Stomach (tissue), 8 donors: ENCODE measurements at regions not wholly inside any gene's neighbourhood (a gene's known extent, or its start where the extent isn't known, plus 50 kb on each side); places are given as distances from the start of the nearest gene placed in this dataset.

Experiments used
- DNase-seq, 2 donors: peaks; one replicate each; pipeline versions ENCODE4 v3.0.0 to v3.0.0-alpha.2; 2013 to 2019
- H3K27ac ChIP-seq, 5 donors: fragments of 200-600 bp in 4 of 5; sonication (generic) in 4 of 5; one replicate each; pipeline ENCODE4 v1.5.1; 2013 to 2019; ENCODE audit warnings: mild to moderate bottlenecking in 1 of 5, moderate library complexity in 1 of 5
- H3K27me3 ChIP-seq, 3 donors: fragments of 200-600 bp; sonication (generic); one replicate each; pipeline ENCODE4 v1.5.1; 2017 to 2019; ENCODE audit warnings: mixed run types in 1 of 3
- H3K36me3 ChIP-seq, 4 donors: fragments of 200-600 bp; sonication (generic); 1 replicate in 3 of 4; 2 replicates in 1 of 4; pipeline ENCODE4 v1.5.1; 2016 to 2019
- H3K4me1 ChIP-seq, 4 donors: fragments of 200-600 bp; sonication (generic); one replicate each; pipeline ENCODE4 v1.5.1; 2016 to 2019
- H3K4me3 ChIP-seq, 4 donors: fragments of 200-600 bp; sonication (generic) in 3 of 4; one replicate each; pipeline ENCODE4 v1.5.1; 2016 to 2019; ENCODE audit warnings: mild to moderate bottlenecking in 1 of 4
- H3K9me3 ChIP-seq, 4 donors: fragments of 200-600 bp; sonication (generic); one replicate each; pipeline ENCODE4 v1.5.1; 2016 to 2019
- CTCF ChIP-seq, 7 experiments: fragments of 450-650 bp in 4 of 7; fragments of 200-600 bp in 3 of 7; sonication (generic) in 3 of 7; IDR thresholded peaks; one replicate each; pipeline ENCODE4 v1.5.1; 2016 to 2019; ENCODE audit warnings: antibody characterized with exemption in 7 of 7, control low read depth in 2 of 7, mild to moderate bottlenecking in 1 of 7
- EP300 ChIP-seq: sonication (generic); formaldehyde crosslinking; IDR thresholded peaks from one replicate; pipeline ENCODE4 v1.6.1; 2017; ENCODE audit warnings: antibody characterized with exemption
- POLR2A ChIP-seq, 4 donors: fragments of 450-650 bp; IDR thresholded peaks; one replicate each; pipeline ENCODE4 v1.6.1; 2016; ENCODE audit warnings: antibody characterized with exemption in 4 of 4, control low read depth in 2 of 4, mild to moderate bottlenecking in 1 of 4, moderate library complexity in 1 of 4
- POLR2AphosphoS5 ChIP-seq, 3 donors: sonication (generic); formaldehyde crosslinking; IDR thresholded peaks; one replicate each; pipeline ENCODE4 v1.6.1; 2016; ENCODE audit warnings: antibody characterized with exemption in 3 of 3
- WGBS, 5 donors: extraction: QIAGEN DNeasy Blood & Tissue Kit in 3 of 5; methylation state at CpG; one replicate each; pipeline versions ENCODE4 v1.1.5 to v1.1.7; 2013 to 2018; 5-methylcytosine and 5-hydroxymethylcytosine counted together
- intact Hi-C: fragments of 100-400 bp; cut with DNase I; formaldehyde crosslinking; loops from one replicate; pipeline ENCODE4 v1.15.1; 2023; ENCODE audit warnings: low total_unique reads
- donor health status: healthy with polysubstance abuse.
- donor health status: Bipolar disorder and iron deficiency.
- donor health status: healthy.

- Histone ChIP-seq H3K27me3 (no peaks in the 10 kb centered on the region), H3K36me3 (no peaks in the 10 kb centered on the region), H3K9me3 (no peaks in the 10 kb centered on the region), H3K4me3 (no peak overlapping the region), H3K27ac (no peak overlapping the region), H3K4me1 (no peaks in the 10 kb centered on the region)
- TF ChIP-seq CTCF (IDR thresholded peaks at IDR 0.05) (no peak), POLR2AphosphoS5 (IDR thresholded peaks at IDR 0.05) (no peak), POLR2A (IDR thresholded peaks at IDR 0.05) (no peak), EP300 (no peak)
- DNase-seq: no peak
- 21 to 40% (median 30%) methylated on average over 2 of the region's 2 CpGs for WGBS, 5 donors
- intact Hi-C loops: no loop called here
Measured at GRCh38 chr11:29018631-29019030, 910.4 kb downstream of the METTL15 start.

- Histone ChIP-seq H3K36me3 (no peaks in the 10 kb centered on the region), H3K9me3 (no peaks in the 10 kb centered on the region), H3K27me3 (no peaks in the 10 kb centered on the region), H3K4me3 (no peak overlapping the region), H3K27ac (no peak overlapping the region), H3K4me1 (no peaks in the 10 kb centered on the region)
- 79 to 88% (median 83%) methylated on average over 2 of the region's 2 CpGs for WGBS, 5 donors
- no peak for TF ChIP-seq POLR2AphosphoS5 (IDR thresholded peaks at IDR 0.05)
- TF ChIP-seq EP300: no peak
- TF ChIP-seq POLR2A (IDR thresholded peaks at IDR 0.05): no peak
- TF ChIP-seq CTCF (IDR thresholded peaks at IDR 0.05): no peak
- no peak for DNase-seq
- intact Hi-C loops: no loop called here
Measured at GRCh38 chr11:29017941-29018340, 909.8 kb downstream of the METTL15 start.

GRCh38 chr11:29012507-29012906 is 904.3 kb downstream of the METTL15 start:
- WGBS, 5 donors: 24 to 34% (median 27%) methylated on average over 2 of the region's 2 CpGs
- TF ChIP-seq POLR2A (IDR thresholded peaks at IDR 0.05) (no peak), POLR2AphosphoS5 (IDR thresholded peaks at IDR 0.05) (no peak), EP300 (no peak), CTCF (IDR thresholded peaks at IDR 0.05) (no peak)
- Histone ChIP-seq H3K27me3 (no peaks in the 10 kb centered on the region), H3K4me1 (no peaks in the 10 kb centered on the region), H3K27ac (no peak overlapping the region), H3K36me3 (no peaks in the 10 kb centered on the region), H3K4me3 (no peak overlapping the region), H3K9me3 (no peaks in the 10 kb centered on the region)
- intact Hi-C loops: no loop called here
- no peak for DNase-seq

- Histone ChIP-seq H3K27me3 (no peaks in the 10 kb centered on the region), H3K27ac (no peak overlapping the region), H3K36me3 (no peaks in the 10 kb centered on the region), H3K4me1 (no peaks in the 10 kb centered on the region), H3K9me3 (no peaks in the 10 kb centered on the region), H3K4me3 (no peak overlapping the region)
- intact Hi-C loops: no loop called here
- TF ChIP-seq POLR2A (IDR thresholded peaks at IDR 0.05): no peak
- DNase-seq: no peak
Measured at GRCh38 chr11:29009426-29009825, 901.2 kb downstream of the METTL15 start.

GRCh38 chr11:29008481-29008880 is 900.3 kb downstream of the METTL15 start:
- Histone ChIP-seq H3K36me3 (no peaks in the 10 kb centered on the region), H3K9me3 (no peaks in the 10 kb centered on the region), H3K27ac (no peak overlapping the region), H3K27me3 (no peaks in the 10 kb centered on the region), H3K4me3 (no peak overlapping the region), H3K4me1 (no peaks in the 10 kb centered on the region)
- DNase-seq: no peak
- no peak for TF ChIP-seq CTCF (IDR thresholded peaks at IDR 0.05)
- TF ChIP-seq POLR2AphosphoS5 (IDR thresholded peaks at IDR 0.05): no peak
- TF ChIP-seq POLR2A (IDR thresholded peaks at IDR 0.05): no peak
- no peak for TF ChIP-seq EP300
- intact Hi-C loops: no loop called here
